ENCODE measurements at regions not wholly inside any gene's neighbourhood (a gene's known extent, or its start where the extent isn't known, plus 50 kb on each side); places are given as distances from the start of the nearest gene placed in this dataset.

- DNase-seq: no peak
These were observed 608.4 kb downstream of the HDGFL1 start for GRCh38 chr6:23177806-23178205.

DNA sequence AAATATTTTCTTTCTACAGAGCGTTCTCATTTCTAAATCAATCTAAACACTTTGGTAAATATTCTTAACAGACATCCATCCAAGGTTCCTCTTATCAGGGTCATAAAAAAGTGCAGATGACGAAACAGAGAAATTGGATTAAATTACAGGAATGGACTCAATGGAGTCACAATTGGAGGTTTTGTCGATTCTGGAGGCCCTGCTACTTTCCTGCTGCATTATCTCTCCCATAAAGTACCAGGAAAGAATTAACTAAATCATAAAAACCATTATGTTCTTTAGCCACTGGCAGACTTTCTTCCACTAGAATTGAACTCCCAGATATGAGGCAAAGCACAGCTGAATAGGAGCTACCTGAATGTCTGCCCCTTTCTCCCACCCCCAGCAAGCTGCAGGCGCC, 610.6 kb downstream of the HDGFL1 start:
- no peak for DNase-seq

GRCh38 chr6:23180504-23181293, 611.3 kb downstream of the HDGFL1 start:
- peak; percentile 96 for DNase-seq

DNA sequence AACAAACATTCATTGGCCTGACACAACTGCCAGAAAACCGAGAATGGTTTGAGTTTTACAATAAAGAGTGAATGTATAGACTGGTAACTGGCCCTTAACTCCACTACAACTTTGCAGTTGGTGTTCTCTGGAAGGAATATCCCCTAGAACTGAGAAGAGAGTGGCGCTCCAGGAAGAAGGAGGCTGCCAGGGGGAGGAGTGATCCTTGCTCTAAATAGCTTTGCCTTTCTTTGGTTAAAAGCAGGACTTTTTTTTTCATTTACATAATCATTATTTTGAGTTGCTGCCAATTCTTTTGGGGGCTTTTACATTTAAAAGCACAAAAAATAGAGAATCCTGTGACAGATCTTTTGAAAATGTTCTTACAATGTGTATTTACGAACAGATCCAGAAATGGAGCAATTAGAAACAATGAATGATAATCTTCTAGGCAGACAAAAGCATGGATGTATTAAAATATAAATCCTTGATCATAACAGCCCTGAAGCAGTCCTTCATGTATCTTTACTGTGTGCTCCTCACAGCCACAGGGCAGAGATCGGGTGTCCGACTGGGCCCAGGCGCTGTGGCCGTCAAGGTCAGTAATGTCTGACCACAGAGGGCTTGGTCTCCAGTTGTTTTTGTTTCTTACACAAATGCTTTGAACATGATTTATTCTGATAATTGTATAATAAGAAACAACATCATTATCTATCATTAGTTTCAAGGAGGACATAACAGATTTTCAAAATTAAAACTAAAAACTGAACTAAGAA, 612.2 kb downstream of the HDGFL1 start:
- no peak for DNase-seq

- no peak for DNase-seq
These were observed 614.5 kb downstream of the HDGFL1 start for GRCh38 chr6:23183846-23184245.

DNA sequence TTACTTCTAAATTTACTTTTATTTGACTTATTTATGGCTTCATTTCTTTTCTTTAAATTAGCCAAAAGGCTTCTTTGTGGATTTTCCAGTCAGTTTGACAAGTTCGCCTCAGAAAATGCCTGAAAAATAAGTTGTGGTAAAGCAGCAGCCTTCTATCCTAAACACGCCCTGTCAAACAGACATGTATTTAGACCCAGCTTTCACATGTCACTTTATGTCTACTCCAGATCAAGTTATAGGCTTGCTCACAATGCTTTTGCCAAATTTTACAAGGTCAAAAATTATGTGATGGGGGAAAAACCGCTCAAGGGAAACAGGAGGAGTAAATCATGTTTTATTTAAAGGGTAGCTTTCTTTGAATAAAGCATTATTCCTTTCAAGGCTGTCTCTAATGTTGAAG, 615.0 kb downstream of the HDGFL1 start:
- DNase-seq: no peak

- DNase-seq: no peak
These were observed 626.1 kb downstream of the HDGFL1 start for GRCh38 chr6:23195487-23195886.

DNA sequence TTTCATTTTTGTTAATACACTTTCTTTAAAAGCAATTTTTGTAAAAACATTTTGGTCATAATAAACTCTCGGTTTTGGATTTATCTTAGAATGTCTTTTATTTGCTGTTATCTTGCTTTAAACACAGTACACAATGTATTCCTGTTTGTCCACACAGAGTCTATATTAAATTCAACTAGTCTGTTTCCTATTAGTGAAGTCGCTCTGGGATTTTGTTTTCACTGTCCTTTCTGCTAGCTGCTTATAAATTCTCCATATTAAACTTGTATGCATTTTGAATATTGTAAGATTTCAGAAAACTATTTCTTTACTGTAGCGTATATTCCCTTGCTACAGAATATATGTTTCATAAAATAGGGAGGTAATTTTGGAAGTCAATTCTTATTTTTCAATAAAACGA, 630.2 kb downstream of the HDGFL1 start:
- no peak for DNase-seq

DNA sequence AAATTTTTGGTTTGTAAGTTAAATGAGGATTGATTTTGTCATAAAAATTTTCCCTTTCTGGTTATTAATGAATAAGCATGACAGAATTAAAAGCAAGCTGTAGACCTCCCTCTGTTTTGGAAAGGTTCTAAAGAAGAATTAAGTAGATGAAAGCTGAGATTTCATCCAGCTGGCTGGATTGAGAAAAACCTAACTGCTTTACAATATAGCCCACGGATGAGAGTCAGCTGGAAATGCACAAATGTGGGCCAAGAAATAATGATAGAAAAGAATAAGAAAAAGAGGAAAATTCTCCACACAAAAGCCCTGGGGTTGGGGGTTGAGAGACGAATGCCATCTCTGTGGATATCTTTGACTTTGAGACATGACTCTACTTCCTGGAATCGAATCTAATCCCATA, 631.6 kb downstream of the HDGFL1 start:
- no peak for DNase-seq

DNA sequence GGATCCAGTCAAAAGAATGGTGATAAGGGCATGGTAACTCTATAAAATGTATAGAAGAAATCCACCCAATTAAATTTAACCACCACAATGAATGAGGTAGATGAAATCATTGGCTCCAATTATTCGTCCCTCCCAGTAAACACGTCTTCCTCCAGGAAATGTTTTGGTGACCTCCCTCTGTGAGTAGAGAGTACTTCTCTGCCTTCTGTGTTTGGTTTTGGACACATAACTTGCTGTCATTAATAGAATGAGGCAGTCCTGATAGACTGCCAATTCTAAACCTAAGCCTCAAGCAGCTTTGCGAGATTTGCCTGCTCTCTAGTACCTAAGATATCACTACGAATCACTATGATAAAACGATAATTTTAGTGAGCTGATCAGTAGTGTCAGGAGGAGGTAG, 632.8 kb downstream of the HDGFL1 start:
- no peak for DNase-seq

GRCh38 chr6:23212398-23212797, 643.0 kb downstream of the HDGFL1 start:
- no peak for DNase-seq

DNA sequence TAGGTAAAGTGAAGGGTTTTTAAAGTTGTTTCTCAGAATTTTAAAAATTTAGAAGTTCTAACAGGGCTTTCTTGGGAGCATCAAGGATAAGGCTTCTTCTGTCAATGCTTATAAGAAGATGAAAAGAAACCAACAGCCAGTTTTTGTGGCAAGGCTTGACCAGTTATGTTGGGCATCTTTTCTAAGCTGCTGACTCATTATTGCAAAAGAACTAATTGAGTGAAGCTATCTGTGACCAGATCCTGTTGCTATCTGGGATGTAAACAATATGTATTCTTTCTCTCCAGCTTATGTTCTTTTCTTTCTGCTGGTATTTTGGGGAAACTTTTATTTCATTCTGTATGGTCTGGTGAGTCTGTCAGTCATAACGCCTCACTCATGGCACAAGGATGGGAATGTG, 643.8 kb downstream of the HDGFL1 start:
- DNase-seq: no peak

DNA sequence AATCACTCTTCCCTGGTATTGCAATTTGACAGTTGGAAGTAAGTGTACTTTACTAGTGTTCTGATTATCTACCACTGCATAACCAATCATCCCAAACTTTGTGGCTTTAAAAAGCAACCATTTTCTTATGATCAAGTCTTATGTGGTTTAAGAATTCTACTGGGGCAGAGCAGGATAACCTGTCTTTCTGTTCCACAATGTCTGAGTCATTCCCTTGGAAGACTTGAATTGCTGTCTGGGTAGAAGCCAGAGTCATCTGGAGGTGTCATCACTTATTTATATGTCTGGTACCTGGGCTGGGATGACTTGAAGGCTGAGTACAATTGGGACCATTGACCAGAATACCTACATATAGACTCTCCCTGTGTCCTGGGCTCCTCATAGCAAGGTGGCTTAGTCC, 644.3 kb downstream of the HDGFL1 start:
- no peak for DNase-seq

DNA sequence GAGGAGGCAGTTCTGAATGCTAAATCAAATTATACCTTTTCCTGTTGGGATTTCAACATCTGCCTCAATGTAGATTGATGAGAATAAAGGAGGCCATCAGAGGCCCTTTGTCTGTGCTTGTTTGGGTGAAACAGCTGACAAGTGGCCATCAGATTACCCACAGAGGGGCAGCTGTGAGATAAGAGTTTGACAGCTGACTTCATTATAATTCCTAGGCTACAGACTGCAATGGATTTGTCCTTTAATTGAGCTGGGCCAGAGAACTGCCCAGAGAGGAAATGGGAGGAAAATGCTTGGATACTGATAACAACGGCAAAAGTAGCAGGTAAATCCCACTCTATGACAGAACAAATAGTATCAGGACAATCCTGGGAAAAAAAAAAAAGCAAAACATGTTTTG, 649.4 kb downstream of the HDGFL1 start:
- no peak for DNase-seq

DNA sequence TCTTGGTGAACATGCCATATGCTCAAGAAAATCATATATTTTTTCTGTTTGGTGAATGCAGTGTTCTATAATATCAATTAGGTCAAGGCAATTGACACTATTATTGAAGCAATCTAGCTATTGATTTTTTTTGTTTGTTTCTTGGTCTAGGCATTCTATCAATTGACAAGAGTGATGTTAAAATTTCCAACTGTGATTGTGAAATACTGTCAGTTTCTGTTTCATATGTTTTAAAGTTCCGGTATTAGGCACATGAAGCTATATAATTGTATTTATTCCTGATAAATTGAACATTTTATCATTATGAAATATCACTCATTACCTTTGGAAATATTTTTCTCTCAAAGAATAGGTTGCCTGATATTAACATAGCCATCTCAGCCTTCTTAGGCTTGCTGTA, 653.4 kb downstream of the HDGFL1 start:
- DNase-seq: no peak

DNA sequence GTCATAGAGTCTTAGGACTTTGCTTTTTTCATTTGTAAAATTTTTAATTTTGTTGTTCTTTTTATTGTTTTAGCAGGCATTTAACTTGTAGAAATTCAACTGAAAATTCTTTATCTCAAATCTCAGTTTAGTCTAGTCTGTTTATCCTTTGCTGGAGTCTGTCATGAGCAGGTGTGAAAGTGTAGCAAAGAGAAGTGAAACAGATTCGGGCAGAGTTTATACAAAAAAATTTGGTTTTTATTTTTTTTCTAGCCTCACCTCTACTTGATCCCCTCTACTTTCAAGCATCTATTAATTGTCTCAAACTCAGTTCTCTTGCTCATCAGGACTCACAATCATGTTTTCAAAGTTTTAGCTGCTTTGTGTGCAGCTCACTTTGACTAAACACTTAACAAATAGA, 655.2 kb downstream of the HDGFL1 start:
- DNase-seq: no peak

DNA sequence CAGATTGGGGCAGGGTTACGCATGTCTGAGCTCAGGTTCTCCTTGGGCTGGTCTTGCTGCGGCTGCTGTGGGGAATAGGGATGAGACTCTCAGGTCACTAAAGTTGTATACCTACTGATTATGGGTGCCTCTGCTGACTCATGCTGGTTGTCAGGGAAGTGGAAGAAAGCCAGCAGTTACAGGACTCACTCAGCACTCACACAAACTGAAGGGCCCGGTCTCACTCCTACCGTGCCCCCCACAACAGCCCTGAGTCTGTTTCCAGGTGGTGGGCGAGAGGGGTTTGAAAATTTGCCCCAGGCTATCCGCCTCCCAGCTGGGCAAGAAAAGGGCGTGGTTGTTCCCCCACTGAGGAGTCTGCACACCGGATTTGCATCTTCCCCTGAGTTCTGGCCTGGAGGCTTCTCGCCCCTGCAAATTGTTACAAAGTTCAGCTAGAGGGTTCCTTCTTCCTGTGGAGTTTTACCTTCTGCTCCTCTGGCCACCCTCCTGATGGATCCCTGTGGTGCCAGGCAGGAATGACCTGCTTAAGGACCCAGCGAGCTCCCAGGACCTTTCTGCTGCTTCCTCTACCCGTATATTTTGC, 659.2 kb downstream of the HDGFL1 start:
- DNase-seq: no peak

GRCh38 chr6:23243854-23244253, 674.5 kb downstream of the HDGFL1 start:
- DNase-seq: no peak

- no peak for DNase-seq
These were observed 674.9 kb downstream of the HDGFL1 start for GRCh38 chr6:23244300-23244699.

DNA sequence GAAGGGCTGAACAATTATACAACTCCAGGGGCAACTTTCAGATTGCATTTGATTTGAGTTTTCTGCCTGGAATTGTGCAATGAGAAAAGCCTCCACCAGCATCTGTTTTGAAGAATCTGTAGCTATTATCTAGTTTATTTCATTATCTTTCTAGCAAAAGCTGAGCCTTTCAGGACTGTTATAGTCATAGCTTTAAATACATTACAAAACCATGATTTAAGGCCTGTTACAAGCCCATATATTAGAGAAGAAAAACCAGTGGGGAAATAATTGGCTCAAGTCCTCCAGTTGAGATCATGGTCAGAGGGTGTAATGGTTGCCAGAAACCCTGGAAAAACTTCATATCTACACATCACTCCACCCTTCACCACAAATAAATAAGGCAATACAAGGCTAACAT, 676.2 kb downstream of the HDGFL1 start:
- no peak for DNase-seq

- DNase-seq: no peak
These were observed 677.5 kb downstream of the HDGFL1 start for GRCh38 chr6:23246896-23247295.

DNA sequence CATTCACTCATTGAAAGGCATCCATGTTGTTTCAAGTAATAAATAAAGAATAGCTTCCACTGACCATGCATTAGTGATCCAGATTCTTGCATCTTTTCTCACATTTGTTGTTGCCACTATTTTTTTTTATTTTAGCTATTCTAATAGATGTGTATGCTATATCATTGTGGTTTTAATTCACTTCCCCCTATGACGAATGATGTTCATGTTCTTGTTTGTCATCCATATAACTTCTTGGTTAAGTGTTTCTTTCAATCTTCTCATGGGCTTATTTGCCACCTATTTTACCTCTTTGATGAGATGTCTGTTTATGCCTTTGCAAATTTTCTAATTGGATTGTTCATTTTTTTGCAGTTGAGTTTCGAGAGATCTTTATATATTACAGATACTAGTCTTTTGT, 681.2 kb downstream of the HDGFL1 start:
- DNase-seq: no peak

DNA sequence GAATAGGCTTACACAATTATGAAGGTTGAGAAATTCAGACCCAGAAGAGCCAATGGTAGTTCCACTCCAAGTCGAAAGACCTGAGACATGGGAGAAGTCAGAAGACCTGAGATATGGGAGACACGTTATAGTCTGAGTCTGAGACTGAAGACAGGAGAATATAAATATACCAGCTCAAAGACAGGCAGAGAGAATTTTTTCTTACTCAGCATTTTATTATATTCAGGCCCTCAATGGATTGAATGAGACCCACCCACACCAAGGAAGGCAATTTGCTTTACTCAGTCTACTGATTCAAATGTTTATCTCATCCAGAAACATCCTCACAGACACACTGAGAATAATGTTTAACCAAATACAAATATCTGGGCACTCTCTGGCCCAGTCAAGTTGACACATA, 693.5 kb downstream of the HDGFL1 start:
- DNase-seq: no peak

GRCh38 chr6:23265270-23265669, 695.9 kb downstream of the HDGFL1 start:
- no peak for DNase-seq
